ENCODE measurements at regions not wholly inside any gene's neighbourhood (a gene's known extent, or its start where the extent isn't known, plus 50 kb on each side); places are given as distances from the start of the nearest gene placed in this dataset.

- no peak for TF ChIP-seq CTCF (IDR thresholded peaks at IDR 0.05; ENCODE audit: low read depth, low read length)
- H3K4me3 ChIP-seq (ENCODE audit: low read depth, low read length) = no peak overlapping the region
Observed at GRCh38 chr2:118176601-118177000, 88.3 kb downstream of the INSIG2 start.

GRCh38 chr2:118171546-118171945 lies 83.3 kb downstream of the INSIG2 start:
- no peak overlapping the region for H3K4me3 ChIP-seq (ENCODE audit: low read depth, low read length)
- no peak for TF ChIP-seq CTCF (IDR thresholded peaks at IDR 0.05; ENCODE audit: low read depth, low read length)

- H3K4me3 ChIP-seq (ENCODE audit: low read depth, low read length) = no peak overlapping the region
- TF ChIP-seq CTCF (IDR thresholded peaks at IDR 0.05; ENCODE audit: low read depth, low read length) = no peak
Observed at GRCh38 chr2:118169359-118170005, 81.2 kb downstream of the INSIG2 start.

- no peak overlapping the region for H3K4me3 ChIP-seq (ENCODE audit: low read depth, low read length)
- no peak for TF ChIP-seq CTCF (IDR thresholded peaks at IDR 0.05; ENCODE audit: low read depth, low read length)
Observed at GRCh38 chr2:118168615-118169014, 80.3 kb downstream of the INSIG2 start.

GRCh38 chr2:118167026-118167425 lies 78.8 kb downstream of the INSIG2 start:
- TF ChIP-seq CTCF (IDR thresholded peaks at IDR 0.05; ENCODE audit: low read depth, low read length) = no peak
- no peak overlapping the region for H3K4me3 ChIP-seq (ENCODE audit: low read depth, low read length)

- no peak for TF ChIP-seq CTCF (IDR thresholded peaks at IDR 0.05; ENCODE audit: low read depth, low read length)
- H3K4me3 ChIP-seq (ENCODE audit: low read depth, low read length) = no peak overlapping the region
Observed at GRCh38 chr2:118166242-118166641, 78.0 kb downstream of the INSIG2 start.

- no peak overlapping the region for H3K4me3 ChIP-seq (ENCODE audit: low read depth, low read length)
- no peak for TF ChIP-seq CTCF (IDR thresholded peaks at IDR 0.05; ENCODE audit: low read depth, low read length)
Observed at GRCh38 chr2:118165595-118165994, 77.3 kb downstream of the INSIG2 start.
